MM.1S (cell line): ENCODE measurements at regions not wholly inside any gene's neighbourhood (a gene's known extent, or its start where the extent isn't known, plus 50 kb on each side); places are given as distances from the start of the nearest gene placed in this dataset.

ENCODE experiments used
- DNase-seq: peaks from one replicate; pipeline ENCODE4 v3.0.0-alpha.2; 2015
- H2AFZ ChIP-seq: fragments of 300-600 bp; sonication (generic); 2 replicates; pipeline ENCODE4 v1.6.0; 2016; ENCODE audit warnings: antibody characterized with exemption, low read length
- H3F3A ChIP-seq: fragments of 300-600 bp; sonication (generic); 2 replicates; pipeline ENCODE4 v1.6.1; 2016; ENCODE audit warnings: mild to moderate bottlenecking, antibody characterized with exemption, low read length, moderate library complexity, mixed read lengths; ENCODE audit not compliant: insufficient read depth
- H3K27ac ChIP-seq: fragments of 300-600 bp; sonication (generic); 2 replicates; pipeline ENCODE4 v1.5.1; 2016; ENCODE audit warnings: mild to moderate bottlenecking, low read length
- H3K27me3 ChIP-seq: fragments of 300-600 bp; sonication (generic); replicated peaks from 2 replicates; pipeline ENCODE4 v1.6.0; 2016; ENCODE audit warnings: low read length; ENCODE audit not compliant: insufficient read depth
- H3K36me3 ChIP-seq: fragments of 300-600 bp; sonication (generic); replicated peaks from 2 replicates; pipeline ENCODE4 v1.6.1; 2016; ENCODE audit warnings: mild to moderate bottlenecking, low read length, mixed read lengths; ENCODE audit not compliant: insufficient read depth
- H3K4me1 ChIP-seq: fragments of 300-600 bp; sonication (generic); 2 replicates; pipeline ENCODE4 v1.6.1; 2016; ENCODE audit warnings: low read length, mixed read lengths
- H3K4me2 ChIP-seq: fragments of 300-600 bp; sonication (generic); 2 replicates; pipeline ENCODE4 v1.6.0; 2016; ENCODE audit warnings: low read depth, low read length
- H3K4me3 ChIP-seq: fragments of 300-600 bp; sonication (generic); 2 replicates; pipeline ENCODE4 v1.5.1; 2016; ENCODE audit warnings: low read length, mixed read lengths
- H3K79me2 ChIP-seq: fragments of 300-600 bp; sonication (generic); 2 replicates; pipeline ENCODE4 v1.6.1; 2016; ENCODE audit warnings: mixed run types, low read length, mixed read lengths
- H3K9ac ChIP-seq: fragments of 300-600 bp; sonication (generic); 2 replicates; pipeline ENCODE4 v1.6.1; 2016; ENCODE audit warnings: low read length, mixed read lengths
- H3K9me2 ChIP-seq: fragments of 300-600 bp; sonication (generic); replicated peaks from 2 replicates; pipeline ENCODE4 v1.6.1; 2016; ENCODE audit warnings: mild to moderate bottlenecking, low read length, mixed read lengths; ENCODE audit not compliant: insufficient read depth
- H3K9me3 ChIP-seq: fragments of 300-600 bp; sonication (generic); replicated peaks from 2 replicates; pipeline ENCODE4 v1.6.1; 2016; ENCODE audit warnings: mild to moderate bottlenecking, low read length, mixed read lengths; ENCODE audit not compliant: insufficient read depth
- H4K20me1 ChIP-seq: fragments of 300-600 bp; sonication (generic); 2 replicates; pipeline ENCODE4 v1.6.1; 2016; ENCODE audit warnings: mild to moderate bottlenecking, low read length, moderate library complexity, mixed read lengths; ENCODE audit not compliant: insufficient read depth
- CTCF ChIP-seq: fragments of 300-600 bp; sonication (generic); IDR thresholded peaks from 2 replicates; pipeline ENCODE4 v1.5.1; 2016; ENCODE audit warnings: antibody characterized with exemption, low read length, mixed read lengths
- EZH2 ChIP-seq: fragments of 300-600 bp; sonication (generic); optimal IDR thresholded peaks from 2 replicates; pipeline ENCODE3; 2017; ENCODE audit warnings: low read depth, mild to moderate bottlenecking, antibody characterized with exemption, low read length, mixed read lengths
- EZH2phosphoT487 ChIP-seq: fragments of 300-600 bp; sonication (generic); IDR thresholded peaks from 2 replicates; pipeline ENCODE4 v1.6.1; 2018; ENCODE audit warnings: antibody characterized with exemption, low read length

- no peak for TF ChIP-seq EZH2phosphoT487
- no peak for TF ChIP-seq CTCF
- TF ChIP-seq EZH2, result no peak
- Histone ChIP-seq H3K36me3 (no peaks in the 10 kb centered on the region), H3K4me3 (no peak overlapping the region), H3K9me3 (no peaks in the 10 kb centered on the region), H3K27me3 (no peaks in the 10 kb centered on the region), H2AFZ (no peak overlapping the region), H3F3A (no peaks in the 10 kb centered on the region), H3K4me2 (no peak overlapping the region), H3K4me1 (peaks cover 3% of the 10 kb centered on the region; the same call in 1 of the 2 replicates), H3K79me2 (no peaks in the 10 kb centered on the region), H3K27ac (no peak overlapping the region), H3K9me2 (no peaks in the 10 kb centered on the region), H4K20me1 (no peaks in the 10 kb centered on the region), H3K9ac (no peak overlapping the region)
- no peak for DNase-seq
These were observed 62.8 kb upstream of the MYL10 start for GRCh38 chr7:101691822-101692384.

GRCh38 chr7:101693498-101694091 lies 64.5 kb upstream of the MYL10 start:
- H3K79me2 ChIP-seq, result no peaks in the 10 kb centered on the region
- H3K4me2 ChIP-seq, result no peak overlapping the region
- no peak for DNase-seq
- H3K27ac ChIP-seq, result no peak overlapping the region
- no peaks in the 10 kb centered on the region for H3K36me3 ChIP-seq
- H3K4me3 ChIP-seq, result no peak overlapping the region
- no peak overlapping the region for H2AFZ ChIP-seq
- no peaks in the 10 kb centered on the region for H3K9me2 ChIP-seq
- TF ChIP-seq EZH2phosphoT487, result no peak
- H3K27me3 ChIP-seq, result no peaks in the 10 kb centered on the region
- no peaks in the 10 kb centered on the region for H3F3A ChIP-seq
- no peaks in the 10 kb centered on the region for H3K9me3 ChIP-seq
- no peaks in the 10 kb centered on the region for H4K20me1 ChIP-seq
- H3K4me1 ChIP-seq, result no peaks in the 10 kb centered on the region
- no peak overlapping the region for H3K9ac ChIP-seq

GRCh38 chr7:101698964-101699363 lies 69.9 kb upstream of the MYL10 start:
- Histone ChIP-seq H3F3A (no peaks in the 10 kb centered on the region), H3K27ac (no peak overlapping the region), H3K9me2 (no peaks in the 10 kb centered on the region), H2AFZ (no peak overlapping the region), H3K27me3 (no peaks in the 10 kb centered on the region), H3K36me3 (no peaks in the 10 kb centered on the region), H3K4me2 (no peak overlapping the region), H3K9me3 (no peaks in the 10 kb centered on the region), H3K4me1 (no peaks in the 10 kb centered on the region), H4K20me1 (no peaks in the 10 kb centered on the region), H3K79me2 (no peaks in the 10 kb centered on the region), H3K9ac (no peak overlapping the region), H3K4me3 (no peak overlapping the region)
- DNase-seq, result no peak
- TF ChIP-seq EZH2phosphoT487, result no peak
- TF ChIP-seq CTCF, result no peak
- no peak for TF ChIP-seq EZH2

GRCh38 chr7:101699399-101699798 lies 70.3 kb upstream of the MYL10 start:
- Histone ChIP-seq H3K4me3 (no peak overlapping the region), H2AFZ (no peak overlapping the region), H4K20me1 (no peaks in the 10 kb centered on the region), H3K4me2 (no peak overlapping the region), H3K4me1 (no peaks in the 10 kb centered on the region), H3K9me2 (no peaks in the 10 kb centered on the region), H3K9me3 (no peaks in the 10 kb centered on the region), H3K27me3 (no peaks in the 10 kb centered on the region), H3K9ac (no peak overlapping the region), H3K36me3 (no peaks in the 10 kb centered on the region), H3F3A (no peaks in the 10 kb centered on the region), H3K27ac (no peak overlapping the region), H3K79me2 (no peaks in the 10 kb centered on the region)
- TF ChIP-seq EZH2 (no peak), CTCF (no peak), EZH2phosphoT487 (no peak)
- DNase-seq, result no peak
